ENCODE measurements at regions not wholly inside any gene's neighbourhood (a gene's known extent, or its start where the extent isn't known, plus 50 kb on each side); places are given as distances from the start of the nearest gene placed in this dataset.
"Not testable (repeated sequence)": the region's sequence is repeated elsewhere in the genome, so short reads cannot be mapped to it uniquely, and the experiment has no call there.

GRCh38 chr4:100034023-100034664 is 84.1 kb upstream of the H2AZ1 start:
- DNase-seq (ENCODE audit: low read depth in 2 of 2), result no peak

- no peak for DNase-seq (ENCODE audit: low read depth in 2 of 2)
Measured at GRCh38 chr4:100026066-100026465, 76.0 kb upstream of the H2AZ1 start.

- no peak for DNase-seq (ENCODE audit: low read depth in 2 of 2)
Measured at GRCh38 chr4:100023800-100024199, 73.7 kb upstream of the H2AZ1 start.

GRCh38 chr4:100022792-100023222 is 72.7 kb upstream of the H2AZ1 start:
- no peak for DNase-seq (ENCODE audit: low read depth in 2 of 2)

GRCh38 chr4:100019821-100020220 is 69.7 kb upstream of the H2AZ1 start:
- DNase-seq (ENCODE audit: low read depth in 2 of 2), result no peak

- no peak for DNase-seq (ENCODE audit: low read depth in 2 of 2)
Measured at GRCh38 chr4:100017637-100018310, 67.7 kb upstream of the H2AZ1 start.

- no peak for DNase-seq (ENCODE audit: low read depth in 2 of 2)
Measured at GRCh38 chr4:100016191-100016590, 66.1 kb upstream of the H2AZ1 start.

- no peak for DNase-seq (ENCODE audit: low read depth in 2 of 2)
Measured at GRCh38 chr4:100014616-100015015, 64.5 kb upstream of the H2AZ1 start.

GRCh38 chr4:100009490-100009889 is 59.4 kb upstream of the H2AZ1 start:
- no peak for DNase-seq (ENCODE audit: low read depth in 2 of 2)

- no peak for DNase-seq (ENCODE audit: low read depth in 2 of 2)
Measured at GRCh38 chr4:100008048-100008447, 58.0 kb upstream of the H2AZ1 start.

- DNase-seq (ENCODE audit: low read depth in 2 of 2), result not testable (repeated sequence)
Measured at GRCh38 chr4:100006161-100006560, 56.1 kb upstream of the H2AZ1 start.

All from stimulated activated CD4-positive, alpha-beta T cell treated with anti-CD3 and anti-CD28 coated beads, Interleukin-12 subunit alpha, Interleukin-12 subunit beta, amount 100 ng/mL, for 24 hours (primary cell).